PC-9 (cell line): ENCODE measurements at regions not wholly inside any gene's neighbourhood (a gene's known extent, or its start where the extent isn't known, plus 50 kb on each side); places are given as distances from the start of the nearest gene placed in this dataset.

Experiments used
- BruUV-seq: library from RNA; stranded (reverse); fragments of 400-500 nt; replicated peaks from 2 replicates; lab custom pipeline; 2021; lab: Mats Ljungman, UMichigan
- CTCF ChIA-PET: fragments of 300-600 bp; sonication (Branson Sonifier 250); formaldehyde crosslinking; loops from one replicate; lab custom pipeline; 2022; ENCODE audit warnings: antibody characterized with exemption; lab: Charles Lee
- POLR2A ChIA-PET: fragments of 300-600 bp; sonication (Branson Sonifier 250); formaldehyde crosslinking; loops from one replicate; lab custom pipeline; 2022; ENCODE audit warnings: antibody characterized with exemption; ENCODE audit not compliant: unreplicated experiment; lab: Charles Lee
- DNase-seq, 2 experiments: peaks; one replicate each; pipeline versions ENCODE4 v3.0.0 to v3.0.0-alpha.2; 2015 to 2022; ENCODE audit warnings: mixed read lengths in 1 of 2
- H2AFZ ChIP-seq: fragments of 200-600 bp; sonication (generic); 2 replicates; pipeline ENCODE4 v1.8.1; 2017; ENCODE audit warnings: antibody characterized with exemption
- H3F3A ChIP-seq: fragments of 200-600 bp; sonication (generic); 2 replicates; pipeline ENCODE4 v1.8.1; 2017; ENCODE audit warnings: antibody characterized with exemption, mild to moderate bottlenecking, low read depth; ENCODE audit not compliant: insufficient read depth
- H3K27ac ChIP-seq: fragments of 200-600 bp; sonication (generic); 2 replicates; pipeline ENCODE4 v1.6.1; 2016; ENCODE audit warnings: mixed run types
- H3K27me3 ChIP-seq: fragments of 200-600 bp; sonication (generic); 2 replicates; pipeline ENCODE4 v1.6.1; 2016; ENCODE audit warnings: low read depth, mixed run types; ENCODE audit not compliant: insufficient read depth
- H3K36me3 ChIP-seq: fragments of 200-600 bp; sonication (generic); 2 replicates; pipeline ENCODE4 v1.6.1; 2016; ENCODE audit warnings: low read depth, mixed run types
- H3K4me1 ChIP-seq: fragments of 200-600 bp; sonication (generic); replicated peaks from 2 replicates; pipeline ENCODE4 v1.6.1; 2016; ENCODE audit warnings: mixed run types; ENCODE audit not compliant: insufficient read depth
- H3K4me2 ChIP-seq: fragments of 200-600 bp; sonication (generic); 2 replicates; pipeline ENCODE4 v1.6.1; 2017; ENCODE audit warnings: mixed run types
- H3K4me3 ChIP-seq: fragments of 200-600 bp; sonication (generic); 2 replicates; pipeline ENCODE4 v1.6.1; 2016; ENCODE audit warnings: mixed run types
- H3K79me2 ChIP-seq: fragments of 200-600 bp; sonication (generic); 2 replicates; pipeline ENCODE4 v1.6.1; 2017; ENCODE audit warnings: low read depth, mixed run types
- H3K9me2 ChIP-seq: fragments of 200-600 bp; sonication (generic); 2 replicates; pipeline ENCODE4 v1.8.1; 2017; ENCODE audit warnings: mild to moderate bottlenecking; ENCODE audit not compliant: insufficient read depth
- H3K9me3 ChIP-seq: fragments of 200-600 bp; sonication (generic); 2 replicates; pipeline ENCODE4 v1.8.1; 2016; ENCODE audit warnings: low read depth; ENCODE audit not compliant: insufficient read depth
- H4K20me1 ChIP-seq: fragments of 200-600 bp; sonication (generic); 2 replicates; pipeline ENCODE4 v1.8.1; 2017; ENCODE audit not compliant: insufficient read depth
- CTCF ChIP-seq: fragments of 200-600 bp; sonication (generic); conservative IDR thresholded peaks from 2 replicates; pipeline ENCODE4 v1.6.1; 2017; ENCODE audit warnings: mixed run types, antibody characterized with exemption, mild to moderate bottlenecking, moderate library complexity
- EZH2 ChIP-seq: fragments of 200-600 bp; sonication (generic); IDR thresholded peaks from 2 replicates; pipeline ENCODE4 v1.8.0; 2017; ENCODE audit warnings: antibody characterized with exemption, low read depth
- intact Hi-C: fragments of 100-400 bp; cut with micrococcal nuclease; formaldehyde crosslinking; loops from one replicate; pipeline ENCODE4 v1.10.0; 2022; ENCODE audit not compliant: unreplicated experiment

GRCh38 chr2:172204309-172204708 lies 101.6 kb upstream of the DLX2 start:
- intact Hi-C loops = no loop called here
- POLR2A ChIA-PET = no interaction called here

GRCh38 chr2:172204762-172205161 lies 102.1 kb upstream of the DLX2 start:
- Histone ChIP-seq H3K9me2 (no peaks in the 10 kb centered on the region), H2AFZ (no peak overlapping the region), H3K36me3 (no peaks in the 10 kb centered on the region), H3K4me2 (no peak overlapping the region), H3K4me3 (no peak overlapping the region), H3F3A (peaks cover 25% of the 10 kb centered on the region), H3K4me1 (peaks cover 24% of the 10 kb centered on the region), H3K79me2 (no peaks in the 10 kb centered on the region), H3K9me3 (peaks cover 17% of the 10 kb centered on the region; the same call in 1 of the 2 replicates), H4K20me1 (no peaks in the 10 kb centered on the region), H3K27ac (no peak overlapping the region), H3K27me3 (no peaks in the 10 kb centered on the region)
- POLR2A ChIA-PET = no interaction called here
- no peak for DNase-seq
- no TSS peak for BruUV-seq
- TF ChIP-seq EZH2 (no peak), CTCF (no peak)
- CTCF ChIA-PET = interaction anchor here (0.6 kb wide), 1 partner anchor 346 kb away, joined by 3 read pairs; no protein-coding TSS in a partner anchor
- intact Hi-C loops = no loop called here

More at GRCh38 chr2:172204309-172204708, 101.6 kb upstream of the DLX2 start:
- no peaks in the 10 kb centered on the region for H3K27me3 ChIP-seq
- CTCF ChIA-PET = interaction anchor here (0.6 to 0.7 kb wide), 2 partner anchors 19 to 347 kb away, joined by 3 to 6 read pairs; no protein-coding TSS in a partner anchor
- no peak overlapping the region for H2AFZ ChIP-seq
- peaks cover 21% of the 10 kb centered on the region for H3F3A ChIP-seq
- no peak overlapping the region for H3K27ac ChIP-seq
- no TSS peak for BruUV-seq
- H3K4me3 ChIP-seq = no peak overlapping the region
- no peaks in the 10 kb centered on the region for H3K36me3 ChIP-seq
- no peaks in the 10 kb centered on the region for H3K9me2 ChIP-seq
- DNase-seq = no peak
- H3K4me1 ChIP-seq = peaks cover 19% of the 10 kb centered on the region
- TF ChIP-seq EZH2 (no peak), CTCF (no peak)
- no peak overlapping the region for H3K4me2 ChIP-seq
- no peaks in the 10 kb centered on the region for H4K20me1 ChIP-seq
- H3K9me3 ChIP-seq = peaks cover 22% of the 10 kb centered on the region; the same call in 1 of the 2 replicates
- H3K79me2 ChIP-seq = no peaks in the 10 kb centered on the region

GRCh38 chr2:172205292-172205691 lies 102.6 kb upstream of the DLX2 start:
- Histone ChIP-seq H3K27ac (no peak overlapping the region), H3K27me3 (no peaks in the 10 kb centered on the region), H4K20me1 (no peaks in the 10 kb centered on the region), H2AFZ (no peak overlapping the region), H3K4me2 (no peak overlapping the region), H3K79me2 (no peaks in the 10 kb centered on the region), H3K9me2 (no peaks in the 10 kb centered on the region), H3K9me3 (peaks cover 12% of the 10 kb centered on the region; the same call in 1 of the 2 replicates), H3K4me1 (peaks cover 29% of the 10 kb centered on the region), H3K36me3 (no peaks in the 10 kb centered on the region), H3K4me3 (no peak overlapping the region), H3F3A (peaks cover 30% of the 10 kb centered on the region)
- BruUV-seq = no TSS peak
- POLR2A ChIA-PET = interaction anchor here (0.6 kb wide), 1 partner anchor 1971 kb away, joined by 4 read pairs; no protein-coding TSS in a partner anchor
- CTCF ChIA-PET = no interaction called here
- no peak for TF ChIP-seq CTCF
- DNase-seq = no peak
- intact Hi-C loops = no loop called here
